ENCODE measurements at regions not wholly inside any gene's neighbourhood (a gene's known extent, or its start where the extent isn't known, plus 50 kb on each side); places are given as distances from the start of the nearest gene placed in this dataset.

DNA sequence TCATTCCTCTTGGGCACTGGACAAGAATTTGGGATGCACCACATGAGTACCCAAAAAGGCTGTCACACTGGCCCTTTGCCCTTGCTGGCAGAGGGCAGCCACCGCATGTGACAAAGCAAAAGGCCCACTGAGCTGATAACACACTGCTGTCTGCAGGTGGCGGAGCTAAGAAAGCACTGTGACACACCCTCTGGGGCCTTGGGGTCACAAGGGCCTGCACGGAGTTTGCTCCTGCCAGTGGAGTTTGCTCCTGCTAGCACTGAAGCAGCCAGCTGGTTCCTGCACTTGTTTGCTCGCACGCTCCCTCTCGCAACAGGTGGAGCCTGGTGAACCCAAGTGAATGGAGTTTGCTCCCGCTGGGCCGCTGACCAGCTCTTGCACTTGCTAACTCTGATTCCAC is 132.6 kb downstream of the LCA5 start (continued):
- TF ChIP-seq, protein P1, sequence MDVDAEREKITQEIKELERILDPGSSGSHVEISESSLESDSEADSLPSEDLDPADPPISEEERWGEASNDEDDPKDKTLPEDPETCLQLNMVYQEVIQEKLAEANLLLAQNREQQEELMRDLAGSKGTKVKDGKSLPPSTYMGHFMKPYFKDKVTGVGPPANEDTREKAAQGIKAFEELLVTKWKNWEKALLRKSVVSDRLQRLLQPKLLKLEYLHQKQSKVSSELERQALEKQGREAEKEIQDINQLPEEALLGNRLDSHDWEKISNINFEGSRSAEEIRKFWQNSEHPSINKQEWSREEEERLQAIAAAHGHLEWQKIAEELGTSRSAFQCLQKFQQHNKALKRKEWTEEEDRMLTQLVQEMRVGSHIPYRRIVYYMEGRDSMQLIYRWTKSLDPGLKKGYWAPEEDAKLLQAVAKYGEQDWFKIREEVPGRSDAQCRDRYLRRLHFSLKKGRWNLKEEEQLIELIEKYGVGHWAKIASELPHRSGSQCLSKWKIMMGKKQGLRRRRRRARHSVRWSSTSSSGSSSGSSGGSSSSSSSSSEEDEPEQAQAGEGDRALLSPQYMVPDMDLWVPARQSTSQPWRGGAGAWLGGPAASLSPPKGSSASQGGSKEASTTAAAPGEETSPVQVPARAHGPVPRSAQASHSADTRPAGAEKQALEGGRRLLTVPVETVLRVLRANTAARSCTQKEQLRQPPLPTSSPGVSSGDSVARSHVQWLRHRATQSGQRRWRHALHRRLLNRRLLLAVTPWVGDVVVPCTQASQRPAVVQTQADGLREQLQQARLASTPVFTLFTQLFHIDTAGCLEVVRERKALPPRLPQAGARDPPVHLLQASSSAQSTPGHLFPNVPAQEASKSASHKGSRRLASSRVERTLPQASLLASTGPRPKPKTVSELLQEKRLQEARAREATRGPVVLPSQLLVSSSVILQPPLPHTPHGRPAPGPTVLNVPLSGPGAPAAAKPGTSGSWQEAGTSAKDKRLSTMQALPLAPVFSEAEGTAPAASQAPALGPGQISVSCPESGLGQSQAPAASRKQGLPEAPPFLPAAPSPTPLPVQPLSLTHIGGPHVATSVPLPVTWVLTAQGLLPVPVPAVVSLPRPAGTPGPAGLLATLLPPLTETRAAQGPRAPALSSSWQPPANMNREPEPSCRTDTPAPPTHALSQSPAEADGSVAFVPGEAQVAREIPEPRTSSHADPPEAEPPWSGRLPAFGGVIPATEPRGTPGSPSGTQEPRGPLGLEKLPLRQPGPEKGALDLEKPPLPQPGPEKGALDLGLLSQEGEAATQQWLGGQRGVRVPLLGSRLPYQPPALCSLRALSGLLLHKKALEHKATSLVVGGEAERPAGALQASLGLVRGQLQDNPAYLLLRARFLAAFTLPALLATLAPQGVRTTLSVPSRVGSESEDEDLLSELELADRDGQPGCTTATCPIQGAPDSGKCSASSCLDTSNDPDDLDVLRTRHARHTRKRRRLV (CRISPR knock-in tag; IDR thresholded peaks at IDR 0.05) = 0 out of 2 replicates have a peak, but pooled peaks have one; percentile 36
- TF ChIP-seq YEATS4 (CRISPR knock-in tag; IDR thresholded peaks at IDR 0.05; ENCODE audit: borderline replicate concordance) (peak; percentile 43; the same call in 1 of the 2 replicates), ZMYM3 (CRISPR knock-in tag; IDR thresholded peaks at IDR 0.05) (peak; percentile 76), NFKB2 (CRISPR knock-in tag; IDR thresholded peaks at IDR 0.05; ENCODE audit: borderline replicate concordance) (peak; percentile 42; the same call in 1 of the 2 replicates), HOXA3 (CRISPR knock-in tag; IDR thresholded peaks at IDR 0.05) (peak; percentile 71; the same call in 1 of the 2 replicates), GLI4 (CRISPR knock-in tag; IDR thresholded peaks at IDR 0.05; ENCODE audit: borderline replicate concordance) (no peak), ZNF292 (CRISPR knock-in tag; IDR thresholded peaks at IDR 0.05; ENCODE audit: borderline replicate concordance, low read depth) (peak; percentile 99), BCL6 (CRISPR knock-in tag; IDR thresholded peaks at IDR 0.05) (0 out of 2 replicates have a peak, but pooled peaks have one; percentile 32), SNAI1 (CRISPR knock-in tag; IDR thresholded peaks at IDR 0.05; ENCODE audit: borderline replicate concordance) (0 out of 2 replicates have a peak, but pooled peaks have one; percentile 67), NR2C2 (CRISPR knock-in tag; IDR thresholded peaks at IDR 0.05; ENCODE audit: borderline replicate concordance) (peak; percentile 47; the same call in 1 of the 2 replicates), ZNF343 (CRISPR knock-in tag; IDR thresholded peaks at IDR 0.05) (0 out of 2 replicates have a peak, but pooled peaks have one; percentile 31), ARNTL (CRISPR knock-in tag; IDR thresholded peaks at IDR 0.05) (peak; percentile 60; the same call in 1 of the 2 replicates), ZNF274 (CRISPR knock-in tag; IDR thresholded peaks at IDR 0.05) (0 out of 2 replicates have a peak, but pooled peaks have one; percentile 37), ZFX (CRISPR knock-in tag; IDR thresholded peaks at IDR 0.05; ENCODE audit: low read depth) (peak; percentile 70)
- TF ChIP-seq, protein P2, sequence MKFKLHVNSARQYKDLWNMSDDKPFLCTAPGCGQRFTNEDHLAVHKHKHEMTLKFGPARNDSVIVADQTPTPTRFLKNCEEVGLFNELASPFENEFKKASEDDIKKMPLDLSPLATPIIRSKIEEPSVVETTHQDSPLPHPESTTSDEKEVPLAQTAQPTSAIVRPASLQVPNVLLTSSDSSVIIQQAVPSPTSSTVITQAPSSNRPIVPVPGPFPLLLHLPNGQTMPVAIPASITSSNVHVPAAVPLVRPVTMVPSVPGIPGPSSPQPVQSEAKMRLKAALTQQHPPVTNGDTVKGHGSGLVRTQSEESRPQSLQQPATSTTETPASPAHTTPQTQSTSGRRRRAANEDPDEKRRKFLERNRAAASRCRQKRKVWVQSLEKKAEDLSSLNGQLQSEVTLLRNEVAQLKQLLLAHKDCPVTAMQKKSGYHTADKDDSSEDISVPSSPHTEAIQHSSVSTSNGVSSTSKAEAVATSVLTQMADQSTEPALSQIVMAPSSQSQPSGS (CRISPR knock-in tag; IDR thresholded peaks at IDR 0.05) = no peak
- TF ChIP-seq, protein P3, sequence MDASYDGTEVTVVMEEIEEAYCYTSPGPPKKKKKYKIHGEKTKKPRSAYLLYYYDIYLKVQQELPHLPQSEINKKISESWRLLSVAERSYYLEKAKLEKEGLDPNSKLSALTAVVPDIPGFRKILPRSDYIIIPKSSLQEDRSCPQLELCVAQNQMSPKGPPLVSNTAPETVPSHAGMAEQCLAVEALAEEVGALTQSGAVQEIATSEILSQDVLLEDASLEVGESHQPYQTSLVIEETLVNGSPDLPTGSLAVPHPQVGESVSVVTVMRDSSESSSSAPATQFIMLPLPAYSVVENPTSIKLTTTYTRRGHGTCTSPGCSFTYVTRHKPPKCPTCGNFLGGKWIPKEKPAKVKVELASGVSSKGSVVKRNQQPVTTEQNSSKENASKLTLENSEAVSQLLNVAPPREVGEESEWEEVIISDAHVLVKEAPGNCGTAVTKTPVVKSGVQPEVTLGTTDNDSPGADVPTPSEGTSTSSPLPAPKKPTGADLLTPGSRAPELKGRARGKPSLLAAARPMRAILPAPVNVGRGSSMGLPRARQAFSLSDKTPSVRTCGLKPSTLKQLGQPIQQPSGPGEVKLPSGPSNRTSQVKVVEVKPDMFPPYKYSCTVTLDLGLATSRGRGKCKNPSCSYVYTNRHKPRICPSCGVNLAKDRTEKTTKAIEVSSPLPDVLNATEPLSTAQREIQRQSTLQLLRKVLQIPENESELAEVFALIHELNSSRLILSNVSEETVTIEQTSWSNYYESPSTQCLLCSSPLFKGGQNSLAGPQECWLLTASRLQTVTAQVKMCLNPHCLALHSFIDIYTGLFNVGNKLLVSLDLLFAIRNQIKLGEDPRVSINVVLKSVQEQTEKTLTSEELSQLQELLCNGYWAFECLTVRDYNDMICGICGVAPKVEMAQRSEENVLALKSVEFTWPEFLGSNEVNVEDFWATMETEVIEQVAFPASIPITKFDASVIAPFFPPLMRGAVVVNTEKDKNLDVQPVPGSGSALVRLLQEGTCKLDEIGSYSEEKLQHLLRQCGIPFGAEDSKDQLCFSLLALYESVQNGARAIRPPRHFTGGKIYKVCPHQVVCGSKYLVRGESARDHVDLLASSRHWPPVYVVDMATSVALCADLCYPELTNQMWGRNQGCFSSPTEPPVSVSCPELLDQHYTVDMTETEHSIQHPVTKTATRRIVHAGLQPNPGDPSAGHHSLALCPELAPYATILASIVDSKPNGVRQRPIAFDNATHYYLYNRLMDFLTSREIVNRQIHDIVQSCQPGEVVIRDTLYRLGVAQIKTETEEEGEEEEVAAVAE (CRISPR knock-in tag; IDR thresholded peaks at IDR 0.05; ENCODE audit: borderline replicate concordance) = no peak
- TF ChIP-seq, protein P4, sequence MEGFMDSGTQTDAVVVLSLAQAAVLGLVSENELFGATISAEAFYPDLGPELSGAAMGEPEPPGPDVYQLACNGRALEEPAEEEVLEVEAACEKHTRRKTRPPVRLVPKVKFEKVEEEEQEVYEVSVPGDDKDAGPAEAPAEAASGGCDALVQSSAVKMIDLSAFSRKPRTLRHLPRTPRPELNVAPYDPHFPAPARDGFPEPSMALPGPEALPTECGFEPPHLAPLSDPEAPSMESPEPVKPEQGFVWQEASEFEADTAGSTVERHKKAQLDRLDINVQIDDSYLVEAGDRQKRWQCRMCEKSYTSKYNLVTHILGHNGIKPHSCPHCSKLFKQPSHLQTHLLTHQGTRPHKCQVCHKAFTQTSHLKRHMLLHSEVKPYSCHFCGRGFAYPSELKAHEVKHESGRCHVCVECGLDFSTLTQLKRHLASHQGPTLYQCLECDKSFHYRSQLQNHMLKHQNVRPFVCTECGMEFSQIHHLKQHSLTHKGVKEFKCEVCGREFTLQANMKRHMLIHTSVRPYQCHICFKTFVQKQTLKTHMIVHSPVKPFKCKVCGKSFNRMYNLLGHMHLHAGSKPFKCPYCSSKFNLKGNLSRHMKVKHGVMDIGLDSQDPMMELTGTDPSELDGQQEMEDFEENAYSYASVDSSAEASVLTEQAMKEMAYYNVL (CRISPR knock-in tag; IDR thresholded peaks at IDR 0.05; ENCODE audit: borderline replicate concordance) = peak; percentile 77; the same call in 1 of the 2 replicates

All from HepG2 (cell line).